GM19395 (cell line): ENCODE measurements at regions not wholly inside any gene's neighbourhood (a gene's known extent, or its start where the extent isn't known, plus 50 kb on each side); places are given as distances from the start of the nearest gene placed in this dataset.
"Not testable (repeated sequence)": the region's sequence is repeated elsewhere in the genome, so short reads cannot be mapped to it uniquely, and the experiment has no call there.

Experiments used
- ATAC-seq: cut with Tn5 transposase; IDR thresholded peaks from one replicate; pipeline ENCODE4 v1.9.1; 2021; ENCODE audit warnings: mild to moderate bottlenecking, moderate library complexity; ENCODE audit not compliant: unreplicated experiment

DNA sequence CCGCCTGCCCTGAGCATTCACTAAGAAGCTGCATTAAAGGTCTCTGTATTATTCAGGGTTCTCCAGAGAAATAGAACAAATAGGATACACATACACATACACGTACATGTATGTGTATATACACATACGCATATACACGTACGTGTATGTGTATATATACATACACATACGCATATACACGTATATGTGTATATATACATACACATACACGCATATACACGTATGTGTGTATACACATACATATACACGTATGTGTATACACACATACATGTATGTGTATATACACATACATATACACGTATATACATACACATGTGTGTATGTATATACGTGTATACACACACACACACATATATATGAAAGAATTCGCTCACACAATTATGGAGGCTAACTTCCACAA, 108.9 kb upstream of the BARHL2 start:
- no peak for ATAC-seq

DNA sequence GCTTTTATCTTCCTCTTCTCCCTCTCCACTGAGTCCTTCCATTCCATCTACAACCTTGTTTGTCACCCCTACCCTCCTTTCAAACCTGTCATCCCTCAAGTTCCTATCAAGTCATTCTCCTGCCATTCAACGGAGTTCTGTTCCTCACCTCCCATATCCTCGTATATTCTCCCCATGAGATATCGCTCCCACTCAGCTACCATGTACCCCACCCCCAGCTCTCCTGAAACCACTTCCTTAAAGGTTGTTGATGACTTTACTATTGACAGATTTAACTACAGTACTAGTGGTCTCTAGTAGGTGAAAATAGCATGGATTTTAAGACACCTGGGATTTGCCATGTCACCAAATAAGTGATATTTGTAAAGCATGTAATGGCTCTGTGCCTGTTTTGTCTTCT, 107.4 kb upstream of the BARHL2 start:
- ATAC-seq: no peak

DNA sequence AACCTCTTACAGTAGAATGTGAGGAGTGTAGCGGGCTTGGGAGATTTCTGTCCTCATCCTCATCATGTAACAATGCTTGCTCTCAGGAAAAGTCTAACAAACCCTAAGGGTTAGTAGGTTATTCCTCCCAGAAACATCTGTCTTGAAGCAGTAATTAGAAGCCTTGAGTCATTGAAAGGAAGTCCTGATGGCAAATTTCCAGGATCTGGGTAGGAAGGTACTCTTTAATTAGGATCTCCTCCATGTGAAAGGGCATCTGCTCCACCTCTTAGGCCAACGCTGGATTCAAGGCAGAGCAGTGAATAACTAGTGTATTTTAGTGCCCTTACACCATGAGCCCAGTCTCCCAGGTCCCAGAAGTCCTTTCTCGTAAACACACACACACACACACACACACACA, 106.6 kb upstream of the BARHL2 start:
- ATAC-seq: no peak

DNA sequence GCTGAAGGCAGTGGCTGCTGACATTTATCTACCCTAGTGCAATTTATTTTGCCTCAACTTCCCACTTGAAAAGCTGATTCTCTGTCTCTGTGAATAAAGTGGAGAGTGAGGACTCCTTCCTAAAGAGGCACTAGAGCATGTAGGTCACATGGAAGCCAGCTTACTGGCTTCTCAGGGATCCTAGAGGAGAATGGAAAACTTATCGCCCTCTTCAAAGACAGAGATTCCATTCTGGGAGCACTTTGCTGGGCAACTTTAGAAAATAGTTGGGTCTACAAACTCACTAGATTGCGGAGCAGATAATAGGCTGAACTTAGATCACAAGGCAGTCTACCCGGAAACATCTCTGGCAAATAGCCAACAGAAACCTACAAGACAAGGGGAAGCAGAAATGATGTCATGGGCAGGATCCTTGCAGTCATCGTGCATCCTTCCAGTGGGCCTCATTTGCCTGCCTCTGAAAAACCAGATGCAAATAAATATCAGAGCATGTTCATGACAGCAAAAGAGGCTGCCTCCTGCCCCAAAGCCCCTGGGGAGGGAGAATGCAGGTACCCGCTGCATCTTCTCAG, 104.8 kb upstream of the BARHL2 start:
- ATAC-seq: no peak

DNA sequence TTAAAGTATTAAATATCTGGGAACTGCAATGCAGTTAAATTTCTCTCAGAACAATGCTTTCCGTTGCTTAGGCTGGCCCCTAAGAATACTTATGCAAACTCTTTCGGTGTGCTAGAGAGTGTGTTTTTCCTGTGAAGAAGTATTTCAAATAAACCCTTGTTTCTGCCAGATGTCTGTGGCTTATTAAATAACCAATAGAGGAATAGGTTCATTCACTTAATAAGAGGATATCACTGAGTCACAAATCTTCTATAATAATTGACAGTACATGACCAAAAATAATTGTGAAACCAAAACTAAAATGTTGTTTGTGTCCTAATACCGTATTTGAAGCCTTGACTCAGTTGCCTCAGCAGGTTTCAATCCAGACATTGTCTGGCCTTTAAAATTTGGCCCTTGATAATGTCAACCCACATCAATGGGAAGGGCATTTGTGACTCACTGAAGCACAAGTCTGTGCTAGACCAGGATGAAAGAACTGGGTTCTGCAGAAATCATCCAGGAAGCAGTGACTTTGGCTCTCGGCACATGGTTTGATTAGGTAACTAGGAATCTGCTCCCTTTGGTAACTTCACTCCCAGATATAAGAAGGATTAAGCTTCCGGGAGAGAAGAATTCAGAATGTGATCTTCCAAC, 104.2 kb upstream of the BARHL2 start:
- no peak for ATAC-seq

DNA sequence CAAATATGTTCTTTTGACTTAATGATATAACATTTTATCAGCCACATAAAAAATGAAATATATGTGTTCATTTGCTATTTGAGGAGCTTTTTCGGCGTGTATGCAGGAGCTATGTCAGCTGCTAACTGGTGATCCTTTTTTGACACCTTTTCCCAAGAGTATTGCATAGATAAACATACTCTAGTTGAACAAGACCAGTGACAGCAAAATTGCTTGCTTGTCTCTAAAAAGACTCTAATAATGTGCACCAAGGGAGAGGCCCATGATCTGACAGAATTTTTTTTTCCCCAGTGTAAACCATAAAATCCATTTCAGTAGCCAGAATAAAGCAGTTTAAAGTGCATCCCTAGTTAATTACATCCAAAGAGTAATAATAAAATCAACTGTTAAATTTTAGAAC, 103.6 kb upstream of the BARHL2 start:
- ATAC-seq: no peak

DNA sequence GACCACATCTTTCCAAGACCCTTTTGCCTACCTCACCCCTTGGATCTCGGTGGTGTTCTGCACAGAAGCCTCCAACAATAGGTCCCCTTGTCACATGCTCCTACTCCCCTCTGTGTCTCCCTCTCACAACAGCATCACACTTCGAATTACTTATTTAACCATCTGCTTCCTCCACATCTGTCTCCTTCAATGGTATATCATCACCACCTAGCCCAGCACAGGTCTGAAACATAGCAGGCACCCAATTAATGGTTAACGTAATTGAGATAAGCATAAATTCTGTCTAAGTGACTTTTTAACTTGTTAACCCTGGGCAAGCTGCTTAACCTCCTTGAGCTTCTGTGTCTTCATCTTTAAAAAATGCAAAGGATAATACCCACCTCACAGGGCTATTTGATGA, 100.3 kb upstream of the BARHL2 start:
- ATAC-seq: no peak

DNA sequence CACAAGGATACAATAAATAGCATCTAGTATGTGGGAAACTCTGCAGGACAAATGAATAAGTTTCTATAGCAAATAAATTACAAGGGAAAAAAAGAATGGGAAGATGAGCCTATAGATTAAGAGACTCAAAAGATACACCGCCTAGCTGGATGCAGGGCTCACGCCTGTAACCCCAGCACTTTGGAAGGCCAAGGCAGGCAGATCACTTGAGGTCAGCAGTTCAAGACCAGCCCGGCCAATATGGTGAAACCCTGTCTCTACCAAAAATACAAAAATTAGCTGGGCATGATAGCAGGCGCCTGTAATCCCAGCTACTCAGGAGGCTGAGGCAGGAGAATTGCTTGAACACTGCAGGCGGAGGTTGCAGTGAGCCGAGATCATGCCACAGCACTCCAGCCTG, 95.1 kb upstream of the BARHL2 start:
- not testable (repeated sequence) for ATAC-seq

DNA sequence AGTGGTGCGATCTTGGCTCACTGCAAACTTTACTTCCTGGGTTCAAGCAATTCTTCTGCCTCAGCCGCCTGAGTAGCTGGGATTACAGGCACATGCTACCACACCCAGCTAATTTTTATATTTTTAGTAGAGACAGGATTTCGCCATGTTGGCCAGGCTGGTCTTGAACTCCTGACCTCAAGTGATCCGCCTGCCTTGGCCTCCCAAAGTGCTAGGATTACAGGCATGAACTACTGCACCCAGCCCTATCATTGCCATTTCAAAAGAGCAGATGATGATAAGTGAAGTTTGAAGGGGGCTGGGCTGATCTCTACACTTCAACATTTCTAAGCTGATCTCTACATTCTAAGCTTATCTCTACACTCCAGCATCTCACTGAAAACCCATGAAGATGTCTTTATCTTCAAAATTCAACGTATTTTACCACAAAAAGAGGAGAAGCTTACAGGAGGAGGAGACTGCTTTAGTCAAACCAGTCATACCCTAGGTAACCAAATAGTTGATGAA, 94.4 kb upstream of the BARHL2 start:
- ATAC-seq: not testable (repeated sequence)

DNA sequence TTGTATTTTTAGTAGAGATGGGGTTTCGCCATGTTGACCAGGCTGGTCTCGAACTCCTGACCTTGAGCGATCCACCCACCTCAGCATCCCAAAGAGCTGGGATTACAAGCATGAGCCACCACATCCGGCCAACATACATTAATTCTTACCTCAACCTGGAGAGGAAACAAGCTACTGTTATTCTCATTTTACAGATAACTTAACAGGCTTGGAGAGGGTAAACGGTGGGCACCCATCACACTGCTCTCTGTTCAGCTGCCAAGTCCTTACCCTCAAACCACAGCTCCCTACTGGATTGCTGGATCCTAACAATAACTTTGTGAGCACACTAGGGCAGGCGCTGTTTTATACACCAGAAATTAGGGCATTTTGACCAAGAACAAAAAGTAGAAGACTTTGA, 93.6 kb upstream of the BARHL2 start:
- ATAC-seq: no peak

DNA sequence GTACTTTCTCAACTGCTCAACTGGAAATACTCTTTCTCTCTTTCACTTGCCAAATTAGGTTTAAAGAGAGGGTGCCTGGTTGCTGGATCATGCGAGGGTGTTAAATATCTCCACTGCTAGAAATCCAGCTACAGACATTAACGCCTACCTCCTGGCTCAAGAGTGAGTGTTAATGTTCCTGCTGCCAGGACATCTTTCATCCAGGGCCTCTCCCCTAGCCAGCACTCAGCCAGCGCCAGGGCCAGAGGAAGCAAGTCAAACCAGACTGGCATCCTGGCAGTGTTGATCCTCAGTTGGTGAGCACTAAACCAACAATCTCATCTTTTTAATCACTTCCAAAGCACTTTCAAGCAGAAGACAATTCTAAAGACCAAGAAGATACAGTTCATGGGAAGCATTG, 92.9 kb upstream of the BARHL2 start:
- ATAC-seq: no peak

DNA sequence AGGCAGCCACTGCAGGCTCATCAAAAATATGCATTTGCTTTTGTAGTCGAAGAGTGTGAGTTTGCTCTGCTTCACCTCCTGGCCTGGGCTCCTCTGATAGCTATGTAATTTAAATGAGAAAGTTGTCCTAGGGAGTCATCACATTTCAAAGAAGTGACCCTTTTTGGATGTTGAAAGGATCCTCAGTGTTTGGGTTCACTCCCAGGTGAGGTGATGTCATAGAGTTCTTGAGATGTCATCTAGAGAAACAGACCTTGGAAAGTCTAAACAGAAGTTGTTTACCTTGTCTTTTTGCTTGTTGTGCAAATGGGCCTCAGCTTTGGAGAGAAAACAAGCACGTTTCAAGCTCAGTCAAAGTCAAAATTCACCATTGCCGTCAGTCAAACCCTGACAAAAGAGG, 92.0 kb upstream of the BARHL2 start:
- ATAC-seq: no peak

DNA sequence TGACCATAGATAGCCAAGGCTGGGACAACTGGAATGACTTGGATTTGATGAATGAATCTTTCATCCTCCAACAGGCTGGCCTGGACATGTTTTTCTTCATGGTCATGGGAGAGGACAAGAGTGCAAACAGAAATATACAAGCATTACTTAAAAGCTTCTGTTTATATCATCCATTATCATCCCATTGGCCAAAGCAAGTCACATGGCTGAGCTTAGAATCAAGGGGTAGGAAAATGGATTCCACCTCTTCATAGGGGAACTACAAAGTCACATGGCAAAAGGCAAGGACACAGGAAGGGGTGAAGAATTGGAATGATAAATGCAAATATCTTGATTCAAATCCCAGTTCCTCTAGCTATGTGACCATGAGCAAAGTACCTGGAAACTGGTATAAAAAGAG, 90.2 kb upstream of the BARHL2 start:
- ATAC-seq: no peak

DNA sequence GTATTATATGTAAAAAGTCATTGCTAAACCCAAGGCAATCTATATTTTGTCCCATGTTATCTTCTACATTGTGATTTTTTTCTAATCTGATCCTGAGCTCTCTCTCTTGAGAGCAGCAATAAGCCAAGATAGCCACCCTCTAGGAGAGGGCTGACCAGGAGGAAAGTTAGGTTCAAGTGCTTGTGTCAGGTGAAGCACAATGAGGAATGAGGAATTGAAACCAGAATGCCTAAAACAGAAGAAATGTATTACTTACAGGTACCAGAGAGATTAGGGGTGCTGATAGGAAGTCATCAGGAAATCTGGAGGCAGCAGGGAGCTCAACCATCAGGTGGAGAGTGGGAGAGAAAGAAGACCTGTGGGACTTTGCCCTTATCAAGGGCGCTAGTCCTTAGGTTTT, 85.5 kb upstream of the BARHL2 start:
- no peak for ATAC-seq

DNA sequence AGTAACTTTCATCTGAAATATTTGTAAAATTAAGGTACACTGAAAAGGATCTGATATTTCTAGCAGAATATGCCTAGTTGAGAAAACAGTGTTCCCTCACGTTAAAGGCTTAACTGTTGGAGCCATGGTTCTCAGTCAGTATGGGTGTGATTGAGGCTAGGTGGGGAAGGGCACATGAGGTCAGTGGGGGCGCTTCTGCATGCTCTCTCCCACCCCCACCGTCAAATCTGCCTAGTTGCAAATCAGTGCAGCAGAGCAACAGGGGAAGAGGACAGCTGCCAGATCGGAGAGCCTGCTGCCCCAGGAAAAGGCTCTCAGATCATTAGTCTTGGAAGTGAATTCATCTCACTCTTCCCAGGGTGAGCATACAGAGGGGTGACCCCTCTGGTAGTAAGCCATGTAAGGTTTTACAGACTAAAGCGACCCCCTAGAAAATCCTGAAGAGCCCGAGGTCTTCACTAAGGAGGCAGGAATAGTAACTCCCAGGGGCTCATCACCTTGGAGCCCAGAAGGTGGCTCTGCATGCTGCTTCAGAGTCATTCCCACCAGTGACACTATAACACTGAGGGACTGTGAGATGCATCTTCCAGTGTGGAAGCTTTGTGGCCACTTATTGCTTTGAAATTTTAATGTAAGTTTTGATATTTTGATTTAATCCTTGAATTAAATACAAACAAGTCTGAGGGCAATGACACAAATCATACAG, 83.1 kb upstream of the BARHL2 start:
- ATAC-seq: no peak

DNA sequence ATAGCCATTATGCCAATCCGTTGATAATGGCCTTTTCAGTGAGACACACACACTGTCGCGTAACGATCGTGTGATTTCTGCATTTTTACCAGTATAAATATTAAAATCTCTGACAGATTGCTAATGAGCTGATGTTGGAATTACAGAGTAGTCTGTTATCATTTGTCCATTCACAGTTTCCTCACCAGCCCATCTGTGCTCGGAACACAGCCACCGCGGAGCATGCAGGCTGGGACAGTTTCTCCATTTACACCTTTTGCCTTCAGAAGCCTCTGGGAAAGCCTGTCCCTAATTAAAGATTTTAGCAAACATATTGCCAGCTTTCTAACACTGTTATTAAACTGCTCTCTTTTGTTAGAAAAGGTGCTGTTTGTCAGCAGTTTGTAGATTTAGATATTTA, 82.2 kb upstream of the BARHL2 start:
- ATAC-seq: no peak

DNA sequence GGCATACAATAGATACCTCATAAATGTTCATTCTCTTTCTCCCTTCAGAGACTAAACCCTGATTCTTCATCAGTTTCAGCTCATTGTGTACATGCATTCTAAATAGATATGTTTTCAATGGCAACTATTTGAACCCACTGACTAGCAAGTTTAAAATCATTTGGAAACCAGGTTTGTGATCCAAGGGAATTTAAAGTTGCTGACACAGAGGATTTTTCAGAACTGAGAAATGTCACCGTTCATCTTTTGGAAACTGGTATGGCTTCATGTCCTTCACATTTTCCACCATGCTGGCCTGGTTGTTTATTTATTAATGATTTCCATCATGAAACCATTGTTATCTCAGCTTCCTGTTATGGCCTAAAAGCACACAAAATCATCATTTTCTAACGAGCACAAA, 81.8 kb upstream of the BARHL2 start:
- no peak for ATAC-seq

DNA sequence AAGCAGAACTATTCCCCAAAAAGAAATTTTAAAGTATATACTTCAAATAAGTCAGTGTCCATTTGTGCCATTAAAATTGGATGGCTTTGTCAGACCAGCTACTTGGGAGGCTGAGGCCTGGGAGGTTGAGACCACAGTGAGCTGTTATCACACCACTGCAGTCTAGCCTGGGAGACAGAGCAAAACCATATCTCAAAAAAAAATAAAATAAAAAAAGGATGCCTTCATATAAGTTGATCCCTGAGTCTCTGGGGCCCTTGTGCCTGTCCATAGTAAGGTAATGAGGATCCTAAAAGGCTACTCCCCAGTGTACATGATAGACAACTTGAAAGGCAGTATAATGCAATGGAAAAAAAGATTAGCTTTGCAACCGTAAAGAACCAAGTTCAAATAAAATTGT, 81.2 kb upstream of the BARHL2 start:
- ATAC-seq: no peak

DNA sequence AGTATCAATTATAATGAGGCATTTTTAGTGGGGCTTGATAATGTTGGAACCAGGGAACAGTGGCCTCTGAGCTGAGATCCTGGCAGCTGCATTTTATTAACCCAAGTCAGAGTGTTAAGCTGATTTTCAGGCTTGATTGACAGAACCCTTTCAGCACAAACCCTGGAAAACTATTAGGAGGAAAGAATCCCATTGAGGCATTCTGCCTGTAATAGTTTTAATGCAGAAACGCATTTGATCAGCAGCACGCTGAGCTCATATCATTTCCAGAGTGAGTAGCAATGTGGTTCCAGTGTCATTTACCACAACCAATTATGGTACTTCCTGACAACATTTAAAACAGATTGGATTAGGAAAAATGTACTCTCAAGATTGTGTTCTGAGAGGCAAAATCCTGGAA, 78.3 kb upstream of the BARHL2 start:
- no peak for ATAC-seq

DNA sequence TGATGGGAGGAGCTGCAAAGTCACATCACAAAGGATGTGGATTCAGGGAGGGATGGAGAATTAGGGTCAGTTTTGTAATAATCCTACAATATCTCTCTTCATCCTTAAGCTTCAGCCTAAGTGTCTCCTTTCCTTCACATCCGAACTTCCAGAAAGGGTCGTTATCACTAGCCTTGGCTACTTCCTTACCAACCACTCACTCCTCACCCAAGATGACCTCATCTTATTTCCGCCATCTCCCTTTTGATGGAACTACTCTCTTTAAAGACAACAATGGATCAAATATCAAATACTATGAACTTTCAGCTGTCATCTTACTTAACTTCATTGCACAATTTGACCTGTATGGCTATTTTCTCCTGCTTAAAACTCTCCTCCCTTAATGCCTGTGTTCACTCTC, 69.6 kb upstream of the BARHL2 start:
- no peak for ATAC-seq

DNA sequence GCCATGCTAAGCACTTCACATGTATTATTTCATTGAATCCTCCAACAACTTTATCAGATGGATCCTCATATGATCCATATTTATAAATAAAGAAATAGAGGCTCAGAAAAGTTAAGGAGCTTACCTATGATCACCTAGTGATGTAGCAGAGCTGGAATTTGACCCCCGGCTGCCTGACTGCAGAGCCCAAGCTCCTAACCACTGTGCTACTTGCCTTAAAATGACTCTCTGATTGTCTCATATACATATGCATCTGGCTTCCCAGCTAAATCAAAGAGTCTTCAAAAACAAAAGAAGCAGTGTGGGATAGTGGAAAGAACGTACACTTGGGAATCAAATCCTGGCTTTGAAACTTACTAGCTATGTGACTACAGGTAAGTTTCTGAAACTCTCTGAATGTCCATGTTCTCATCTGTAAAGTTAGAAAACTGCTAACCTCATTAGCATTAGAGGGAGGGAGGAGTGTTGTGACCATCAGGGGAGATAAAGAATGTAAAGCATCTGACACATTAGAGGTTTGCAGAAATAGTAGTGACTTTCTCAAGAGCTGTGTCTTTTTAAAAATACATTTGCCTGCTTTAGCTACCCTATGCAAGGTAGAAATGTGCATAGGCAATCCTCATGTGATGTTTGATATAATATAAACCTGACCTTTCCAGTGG, 67.2 kb upstream of the BARHL2 start:
- no peak for ATAC-seq

DNA sequence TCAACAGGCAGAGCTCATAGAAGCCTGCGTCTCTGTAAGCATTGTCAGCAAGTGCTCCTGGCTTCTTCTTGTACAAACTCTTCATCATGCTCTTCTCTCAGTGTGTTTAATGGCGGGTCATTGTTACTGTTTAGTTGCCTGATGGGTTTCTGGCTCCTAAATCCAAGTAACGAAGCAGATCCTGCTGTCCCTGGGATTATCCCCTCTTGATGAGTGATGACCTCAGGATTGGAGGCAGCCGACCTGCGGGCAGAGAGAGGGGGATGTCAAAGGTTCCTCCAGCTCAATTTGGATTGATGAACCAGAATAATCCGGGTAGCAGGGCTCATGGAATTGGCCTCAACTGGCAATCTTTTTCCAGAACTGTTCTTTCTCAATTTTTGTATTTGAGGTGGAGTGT, 66.1 kb upstream of the BARHL2 start:
- ATAC-seq: no peak
